ENCODE measurements at regions not wholly inside any gene's neighbourhood (a gene's known extent, or its start where the extent isn't known, plus 50 kb on each side); places are given as distances from the start of the nearest gene placed in this dataset.

GRCh38 chr3:117026401-117026800 lies 316.8 kb downstream of the TUSC7 start:
- H3K4me3 Mint-ChIP-seq: no peak overlapping the region
- H3K27ac Mint-ChIP-seq: no peak overlapping the region
- peaks cover 3% of the 10 kb centered on the region for H3K27me3 Mint-ChIP-seq
- intact Hi-C loops (cut with micrococcal nuclease): no loop called here
- no peaks in the 10 kb centered on the region for H3K4me1 Mint-ChIP-seq
- no peak for TF ChIP-seq CTCF (IDR thresholded peaks at IDR 0.05)
- ChIA-PET POLR2A (no interaction called here), CTCF (no interaction called here)
- no peak for ATAC-seq (ENCODE audit: low read depth)
- no peaks in the 10 kb centered on the region for H3K9me3 Mint-ChIP-seq
- H3K36me3 Mint-ChIP-seq (ENCODE audit: low read depth): no peaks in the 10 kb centered on the region
- DNase-seq: no peak

GRCh38 chr3:117035745-117036144 lies 326.2 kb downstream of the TUSC7 start:
- ATAC-seq (ENCODE audit: low read depth): no peak
- DNase-seq: no peak
- no peak for TF ChIP-seq CTCF (IDR thresholded peaks at IDR 0.05)
- ChIA-PET POLR2A (no interaction called here), CTCF (no interaction called here)
- H3K27ac Mint-ChIP-seq: no peak overlapping the region
- peaks cover 2% of the 10 kb centered on the region for H3K9me3 Mint-ChIP-seq
- peaks cover 8% of the 10 kb centered on the region for H3K4me1 Mint-ChIP-seq
- no peak overlapping the region for H3K4me3 Mint-ChIP-seq
- intact Hi-C loops (cut with micrococcal nuclease): no loop called here
- no peaks in the 10 kb centered on the region for H3K27me3 Mint-ChIP-seq
- H3K36me3 Mint-ChIP-seq (ENCODE audit: low read depth): no peaks in the 10 kb centered on the region

- peaks cover 8% of the 10 kb centered on the region for H3K4me1 Mint-ChIP-seq
- DNase-seq: no peak
- intact Hi-C loops (cut with micrococcal nuclease): no loop called here
- ChIA-PET CTCF (no interaction called here), POLR2A (no interaction called here)
- ATAC-seq (ENCODE audit: low read depth): no peak
- no peaks in the 10 kb centered on the region for H3K27me3 Mint-ChIP-seq
- H3K27ac Mint-ChIP-seq: no peak overlapping the region
- TF ChIP-seq CTCF (IDR thresholded peaks at IDR 0.05): no peak
- no peak overlapping the region for H3K4me3 Mint-ChIP-seq
- H3K9me3 Mint-ChIP-seq: peaks cover 2% of the 10 kb centered on the region
- H3K36me3 Mint-ChIP-seq (ENCODE audit: low read depth): no peaks in the 10 kb centered on the region
Observed at GRCh38 chr3:117036259-117036799, 326.8 kb downstream of the TUSC7 start.

- POLR2A ChIA-PET: no interaction called here
- Mint-ChIP-seq H3K27ac (no peak overlapping the region), H3K9me3 (no peaks in the 10 kb centered on the region), H3K27me3 (no peaks in the 10 kb centered on the region), H3K4me1 (no peaks in the 10 kb centered on the region), H3K4me3 (no peak overlapping the region), H3K36me3 (ENCODE audit: low read depth) (no peaks in the 10 kb centered on the region)
- intact Hi-C loops (cut with micrococcal nuclease): no loop called here
- DNase-seq (no peak), ATAC-seq (ENCODE audit: low read depth) (no peak)
- CTCF ChIA-PET: no interaction called here
- TF ChIP-seq CTCF (IDR thresholded peaks at IDR 0.05): no peak
Observed at GRCh38 chr3:117045143-117045542, 335.6 kb downstream of the TUSC7 start.

- Mint-ChIP-seq H3K27me3 (no peaks in the 10 kb centered on the region), H3K4me3 (no peak overlapping the region), H3K27ac (no peak overlapping the region), H3K4me1 (no peaks in the 10 kb centered on the region), H3K9me3 (no peaks in the 10 kb centered on the region), H3K36me3 (ENCODE audit: low read depth) (no peaks in the 10 kb centered on the region)
- ATAC-seq (ENCODE audit: low read depth) (no peak), DNase-seq (no peak)
- intact Hi-C loops (cut with micrococcal nuclease): no loop called here
- no peak for TF ChIP-seq CTCF (IDR thresholded peaks at IDR 0.05)
- ChIA-PET POLR2A (no interaction called here), CTCF (no interaction called here)
Observed at GRCh38 chr3:117047951-117048705, 338.5 kb downstream of the TUSC7 start.
